Ishikawa (cell line): ENCODE measurements at regions not wholly inside any gene's neighbourhood (a gene's known extent, or its start where the extent isn't known, plus 50 kb on each side); places are given as distances from the start of the nearest gene placed in this dataset.

Experiments
- TAF1 ChIP-seq: IDR thresholded peaks from 2 replicates; pipeline ENCODE4 v1.6.1; 2012; ENCODE audit warnings: low read depth, mild to moderate bottlenecking
- TF ChIP-seq, protein P1 (sequence below): IDR thresholded peaks from 2 replicates; pipeline ENCODE4 v1.6.1; 2012; ENCODE audit warnings: low read depth, mild to moderate bottlenecking

DNA sequence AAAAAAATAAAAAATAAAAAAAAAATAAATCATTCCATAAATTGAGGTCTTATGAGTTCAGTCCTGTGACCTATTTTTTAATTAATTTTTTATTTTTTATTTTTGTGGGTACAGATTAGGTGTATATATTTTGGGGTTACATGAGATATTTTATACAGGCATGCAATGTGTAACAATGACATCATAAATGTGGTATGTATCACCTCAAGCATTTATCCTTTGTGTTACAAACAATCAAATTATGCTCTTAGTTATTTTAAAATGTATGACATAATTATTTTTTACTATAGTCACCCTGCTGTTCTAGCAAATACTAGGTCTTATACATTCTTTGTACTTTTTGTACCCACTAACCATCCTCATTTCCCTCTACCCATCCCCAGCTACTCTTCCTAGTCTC is 537.9 kb downstream of the HINT1 start:
- TF ChIP-seq, protein P1, sequence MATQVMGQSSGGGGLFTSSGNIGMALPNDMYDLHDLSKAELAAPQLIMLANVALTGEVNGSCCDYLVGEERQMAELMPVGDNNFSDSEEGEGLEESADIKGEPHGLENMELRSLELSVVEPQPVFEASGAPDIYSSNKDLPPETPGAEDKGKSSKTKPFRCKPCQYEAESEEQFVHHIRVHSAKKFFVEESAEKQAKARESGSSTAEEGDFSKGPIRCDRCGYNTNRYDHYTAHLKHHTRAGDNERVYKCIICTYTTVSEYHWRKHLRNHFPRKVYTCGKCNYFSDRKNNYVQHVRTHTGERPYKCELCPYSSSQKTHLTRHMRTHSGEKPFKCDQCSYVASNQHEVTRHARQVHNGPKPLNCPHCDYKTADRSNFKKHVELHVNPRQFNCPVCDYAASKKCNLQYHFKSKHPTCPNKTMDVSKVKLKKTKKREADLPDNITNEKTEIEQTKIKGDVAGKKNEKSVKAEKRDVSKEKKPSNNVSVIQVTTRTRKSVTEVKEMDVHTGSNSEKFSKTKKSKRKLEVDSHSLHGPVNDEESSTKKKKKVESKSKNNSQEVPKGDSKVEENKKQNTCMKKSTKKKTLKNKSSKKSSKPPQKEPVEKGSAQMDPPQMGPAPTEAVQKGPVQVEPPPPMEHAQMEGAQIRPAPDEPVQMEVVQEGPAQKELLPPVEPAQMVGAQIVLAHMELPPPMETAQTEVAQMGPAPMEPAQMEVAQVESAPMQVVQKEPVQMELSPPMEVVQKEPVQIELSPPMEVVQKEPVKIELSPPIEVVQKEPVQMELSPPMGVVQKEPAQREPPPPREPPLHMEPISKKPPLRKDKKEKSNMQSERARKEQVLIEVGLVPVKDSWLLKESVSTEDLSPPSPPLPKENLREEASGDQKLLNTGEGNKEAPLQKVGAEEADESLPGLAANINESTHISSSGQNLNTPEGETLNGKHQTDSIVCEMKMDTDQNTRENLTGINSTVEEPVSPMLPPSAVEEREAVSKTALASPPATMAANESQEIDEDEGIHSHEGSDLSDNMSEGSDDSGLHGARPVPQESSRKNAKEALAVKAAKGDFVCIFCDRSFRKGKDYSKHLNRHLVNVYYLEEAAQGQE = no peak
- TF ChIP-seq TAF1 = no peak
